KOPT-K1 (cell line): ENCODE measurements at regions not wholly inside any gene's neighbourhood (a gene's known extent, or its start where the extent isn't known, plus 50 kb on each side); places are given as distances from the start of the nearest gene placed in this dataset.
"Not testable (repeated sequence)": the region's sequence is repeated elsewhere in the genome, so short reads cannot be mapped to it uniquely, and the experiment has no call there.

ENCODE experiments used
- H3K27ac ChIP-seq: fragments of 200-600 bp; sonication (generic); 2 replicates; pipeline ENCODE4 v1.5.1; 2016; ENCODE audit warnings: antibody characterized with exemption, mild to moderate bottlenecking, low read depth, low read length; ENCODE audit not compliant: poor library complexity, severe bottlenecking
- H3K36me3 ChIP-seq: fragments of 200-600 bp; sonication (generic); 2 replicates; pipeline ENCODE4 v1.5.1; 2017; ENCODE audit warnings: antibody characterized with exemption, mild to moderate bottlenecking, low read length, moderate library complexity; ENCODE audit not compliant: insufficient read depth
- H3K9me3 ChIP-seq: fragments of 200-600 bp; sonication (generic); 2 replicates; pipeline ENCODE4 v1.5.1; 2017; ENCODE audit warnings: antibody characterized with exemption, low read length, mild to moderate bottlenecking; ENCODE audit not compliant: insufficient read depth, poor library complexity, severe bottlenecking

DNA sequence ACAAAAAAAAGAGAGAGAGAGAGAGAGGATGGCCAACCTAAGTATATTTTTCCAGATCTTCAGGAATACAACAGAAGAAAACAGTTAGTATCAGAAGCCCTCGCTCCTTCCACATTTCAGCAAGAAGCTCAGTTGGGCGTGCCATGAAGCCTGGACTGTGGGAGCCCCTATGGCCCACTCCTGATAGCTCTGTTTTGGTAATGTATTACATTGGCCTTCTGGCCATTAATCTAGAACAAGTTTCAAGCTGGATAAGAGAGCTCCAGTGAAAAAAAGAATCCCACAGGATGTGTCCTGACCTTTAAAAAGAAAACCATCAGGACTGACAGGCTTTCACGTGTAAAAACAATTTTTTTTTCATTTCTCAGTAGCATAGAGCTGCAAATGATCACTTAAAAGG lies 197.9 kb downstream of the ICOS start:
- Histone ChIP-seq H3K9me3 (no peaks in the 10 kb centered on the region), H3K27ac (no peak overlapping the region), H3K36me3 (no peaks in the 10 kb centered on the region)

DNA sequence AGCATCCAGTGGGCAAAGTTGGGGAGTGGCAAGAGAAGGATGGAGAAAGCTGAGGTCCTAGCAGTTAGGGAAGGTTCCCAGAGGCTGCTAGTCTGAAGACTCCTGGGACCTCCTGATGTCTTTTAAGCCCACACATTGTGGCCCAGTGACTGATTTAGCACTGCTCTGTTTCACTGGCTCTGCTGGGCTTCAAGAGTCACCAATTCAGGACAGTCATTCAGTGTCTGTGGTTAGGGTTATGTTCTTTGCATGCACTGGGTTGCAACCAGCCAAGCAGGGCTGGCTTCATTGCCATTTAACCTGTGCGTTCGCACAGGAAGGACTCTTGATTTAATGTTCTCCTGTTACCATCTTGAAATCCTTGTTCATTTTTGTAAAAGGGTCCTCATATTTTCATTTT lies 199.2 kb downstream of the ICOS start:
- Histone ChIP-seq H3K36me3 (no peaks in the 10 kb centered on the region), H3K9me3 (no peaks in the 10 kb centered on the region), H3K27ac (no peak overlapping the region)

DNA sequence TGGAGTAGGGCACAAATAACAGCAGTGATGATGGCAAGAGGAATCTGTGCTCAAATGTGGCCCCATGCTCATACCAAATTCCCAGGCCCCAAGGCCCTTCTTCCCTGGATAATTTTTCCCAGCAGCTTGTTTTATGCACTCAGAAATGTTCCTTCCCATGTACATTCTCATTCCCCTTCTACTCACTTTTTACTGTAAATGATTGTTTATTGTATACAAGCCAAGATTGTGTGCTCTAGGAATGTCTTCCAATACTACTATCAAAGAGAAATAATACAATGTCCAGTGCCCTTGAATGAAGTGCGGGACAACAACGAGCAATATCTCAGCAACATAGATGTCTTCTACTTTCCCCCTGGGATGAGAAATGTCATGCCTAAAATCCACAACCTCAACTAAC lies 201.6 kb downstream of the ICOS start:
- no peak overlapping the region for H3K27ac ChIP-seq
- no peaks in the 10 kb centered on the region for H3K9me3 ChIP-seq
- no peaks in the 10 kb centered on the region for H3K36me3 ChIP-seq

DNA sequence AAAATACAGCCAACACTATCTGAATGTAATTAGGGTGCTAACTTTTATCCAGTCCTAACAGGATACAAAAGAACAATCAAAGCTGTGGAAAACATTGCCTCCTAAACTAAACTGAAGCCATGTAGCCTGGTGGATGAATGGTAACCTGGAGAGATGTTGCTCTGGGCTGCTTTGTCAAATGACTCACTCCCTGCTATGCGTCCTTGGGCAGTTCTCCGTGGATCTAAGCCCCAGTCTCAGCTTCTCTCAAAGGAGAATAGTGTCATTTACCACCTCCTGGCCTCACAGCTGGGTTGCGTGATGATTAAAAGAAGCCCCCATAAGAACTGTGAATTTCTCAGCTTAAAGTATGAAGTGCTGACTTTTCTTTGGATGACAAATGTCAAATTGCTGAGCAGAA lies 203.7 kb downstream of the ICOS start:
- H3K27ac ChIP-seq = no peak overlapping the region
- no peaks in the 10 kb centered on the region for H3K9me3 ChIP-seq
- H3K36me3 ChIP-seq = no peaks in the 10 kb centered on the region

DNA sequence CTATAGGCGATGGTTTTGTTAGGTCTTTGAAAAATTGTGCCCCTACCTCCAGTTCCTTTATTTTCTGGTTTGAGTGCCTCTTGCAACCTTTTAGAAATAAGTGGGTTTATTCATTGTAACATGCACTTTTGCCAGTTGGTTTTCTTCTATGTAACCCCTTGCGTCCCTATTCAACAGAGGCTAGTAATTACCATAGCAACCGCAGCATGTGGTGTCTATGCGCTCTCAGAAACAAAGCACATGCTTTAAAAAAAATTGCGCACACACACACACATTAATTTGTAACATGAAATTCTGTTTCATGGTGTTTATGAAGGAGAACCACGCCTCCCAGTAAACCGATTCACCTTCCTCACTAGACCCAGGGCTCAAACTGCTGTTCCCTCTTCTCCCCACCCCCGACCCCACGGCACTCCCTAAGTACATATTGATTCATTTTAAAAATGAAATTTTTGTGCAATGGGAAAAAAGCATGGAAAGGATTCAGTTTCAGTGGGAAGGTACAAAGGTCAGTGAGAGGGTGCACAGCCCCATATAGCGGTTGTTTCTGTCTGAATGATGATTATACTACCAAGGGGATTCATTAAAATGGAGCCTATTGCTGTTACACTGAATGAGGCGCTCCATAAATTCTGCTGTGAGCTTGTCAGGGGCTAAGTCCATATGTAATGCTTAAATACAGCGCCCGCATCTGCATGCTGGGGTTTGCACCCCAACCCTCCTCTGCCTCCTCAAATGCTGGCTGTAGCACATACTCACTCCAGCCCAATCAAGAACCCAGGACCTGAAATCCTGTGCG lies 206.9 kb downstream of the ICOS start:
- H3K27ac ChIP-seq = no peak overlapping the region
- no peaks in the 10 kb centered on the region for H3K36me3 ChIP-seq
- H3K9me3 ChIP-seq = no peaks in the 10 kb centered on the region

DNA sequence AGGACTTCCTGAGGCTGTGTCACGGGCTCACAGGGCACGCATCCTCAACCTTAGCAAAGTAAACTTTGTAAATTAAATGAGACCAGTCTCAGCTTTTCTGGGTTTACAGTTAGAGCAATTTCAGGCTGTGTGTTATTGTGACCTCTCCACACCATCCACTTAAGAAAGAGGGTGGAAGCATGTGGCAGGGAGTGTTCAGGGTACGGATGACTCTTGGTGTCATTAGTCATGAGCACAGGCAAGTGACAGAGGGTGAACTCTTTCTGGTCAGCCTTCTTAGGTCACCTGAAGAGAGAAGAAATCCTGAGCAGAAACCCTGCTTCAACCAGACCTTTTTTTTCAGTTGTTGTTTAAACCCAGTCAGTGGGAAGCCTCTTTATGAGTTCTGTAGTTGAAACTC lies 207.9 kb downstream of the ICOS start:
- H3K36me3 ChIP-seq = no peaks in the 10 kb centered on the region
- H3K9me3 ChIP-seq = no peaks in the 10 kb centered on the region
- no peak overlapping the region for H3K27ac ChIP-seq

DNA sequence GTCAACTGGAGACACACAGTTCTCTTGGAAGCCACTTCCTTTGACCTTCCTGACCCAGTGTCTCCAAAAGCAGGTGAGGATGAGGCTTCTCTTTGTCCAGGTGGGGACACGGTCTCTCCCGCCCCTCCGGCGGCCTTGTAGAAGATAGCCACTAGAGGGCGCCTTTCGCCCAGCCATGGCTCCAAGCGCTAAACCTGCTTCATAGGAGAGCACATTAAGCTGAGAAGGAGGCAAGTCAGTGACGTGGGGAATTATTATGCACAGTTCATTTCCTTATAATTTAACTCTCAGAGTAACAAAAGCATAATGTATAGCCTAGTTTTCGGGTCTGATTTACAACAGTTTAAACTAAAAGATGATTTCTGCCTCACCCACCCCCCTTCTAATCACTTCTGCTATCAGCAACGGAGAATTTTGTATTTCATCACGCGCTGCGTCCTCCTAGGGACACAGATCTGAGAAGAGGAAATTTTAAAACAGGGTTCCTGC lies 208.7 kb downstream of the ICOS start:
- Histone ChIP-seq H3K27ac (no peak overlapping the region), H3K36me3 (no peaks in the 10 kb centered on the region), H3K9me3 (no peaks in the 10 kb centered on the region)

DNA sequence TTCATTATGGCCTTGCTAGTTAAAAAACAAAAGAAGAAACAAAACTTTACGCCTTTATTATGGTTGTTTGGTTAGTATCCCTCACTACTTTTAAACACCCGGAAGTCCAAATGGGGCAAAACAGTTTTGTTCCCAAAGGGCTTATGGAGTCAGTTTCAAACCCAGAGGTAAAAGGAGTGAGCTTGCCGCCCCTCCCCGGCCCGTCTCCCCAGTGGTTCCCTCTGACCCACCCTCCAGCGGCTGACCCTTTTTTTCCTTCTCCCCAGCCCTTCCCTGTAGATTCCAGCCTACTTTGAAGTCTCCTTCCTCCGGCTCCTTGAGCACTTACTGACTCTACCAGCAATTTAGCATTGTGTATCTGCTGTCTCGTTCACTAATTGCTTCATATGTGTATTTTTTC lies 209.2 kb downstream of the ICOS start:
- Histone ChIP-seq H3K27ac (no peak overlapping the region), H3K9me3 (no peaks in the 10 kb centered on the region), H3K36me3 (no peaks in the 10 kb centered on the region)

DNA sequence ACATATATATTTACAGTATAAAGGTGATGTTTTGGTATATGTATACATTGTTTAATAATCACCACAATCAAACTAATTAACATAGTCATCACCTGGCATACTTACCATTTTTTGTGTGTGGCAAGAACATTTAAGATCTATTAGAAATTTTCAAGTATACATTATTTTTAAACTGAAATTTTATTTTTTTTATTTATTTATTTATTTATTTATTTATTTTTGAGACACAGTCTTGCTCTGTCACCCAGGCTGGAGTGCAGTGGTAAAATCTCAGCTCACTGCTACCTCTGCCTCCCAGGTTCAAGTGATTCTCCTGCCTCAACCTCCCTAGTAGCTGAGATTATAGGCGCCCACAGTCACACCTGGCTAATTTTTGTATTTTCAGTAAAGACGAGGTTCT lies 210.5 kb downstream of the ICOS start:
- not testable (repeated sequence) for H3K27ac ChIP-seq, H3K9me3 ChIP-seq, H3K36me3 ChIP-seq

DNA sequence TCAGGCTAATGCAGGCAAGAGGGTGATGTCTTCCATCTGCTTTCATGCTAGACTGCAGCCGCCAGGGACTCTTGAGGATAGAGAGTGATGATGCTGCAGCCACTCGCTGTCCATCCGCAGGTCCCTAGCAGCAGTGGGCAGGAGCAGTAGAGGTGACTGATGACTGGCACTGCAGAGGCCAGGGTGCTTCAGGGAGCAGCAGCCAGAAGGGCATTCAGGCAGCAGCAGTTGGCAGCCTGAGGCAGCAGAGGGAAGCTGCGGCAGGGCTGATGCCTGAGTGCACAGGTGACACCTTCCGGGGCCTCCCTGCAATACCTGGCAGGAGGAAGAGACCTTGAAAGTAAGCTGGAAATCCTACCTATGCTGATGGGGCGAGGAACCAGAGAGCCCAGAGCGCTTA lies 214.2 kb downstream of the ICOS start:
- Histone ChIP-seq H3K27ac (no peak overlapping the region), H3K36me3 (no peaks in the 10 kb centered on the region), H3K9me3 (no peaks in the 10 kb centered on the region)

DNA sequence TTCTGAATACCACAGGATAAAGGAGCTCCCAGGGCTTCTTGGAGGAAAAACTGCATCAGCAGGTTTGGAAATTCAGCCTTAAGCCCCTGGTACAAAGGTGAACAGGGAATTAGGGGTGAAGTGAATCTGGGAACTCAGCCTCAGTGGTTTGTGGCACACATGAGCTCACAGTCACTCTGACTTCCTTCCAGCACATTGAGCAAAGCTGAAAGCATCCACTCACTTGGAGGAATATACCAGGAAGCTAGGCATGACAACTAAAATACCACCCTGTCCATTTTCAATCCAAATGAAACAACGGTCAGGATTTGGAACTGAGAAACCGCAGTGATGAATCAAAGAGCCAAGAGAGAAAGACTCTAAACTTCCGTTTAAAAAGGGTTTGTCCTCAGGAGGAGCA lies 216.1 kb downstream of the ICOS start:
- Histone ChIP-seq H3K9me3 (peaks cover 2% of the 10 kb centered on the region), H3K36me3 (no peaks in the 10 kb centered on the region), H3K27ac (no peak overlapping the region)

DNA sequence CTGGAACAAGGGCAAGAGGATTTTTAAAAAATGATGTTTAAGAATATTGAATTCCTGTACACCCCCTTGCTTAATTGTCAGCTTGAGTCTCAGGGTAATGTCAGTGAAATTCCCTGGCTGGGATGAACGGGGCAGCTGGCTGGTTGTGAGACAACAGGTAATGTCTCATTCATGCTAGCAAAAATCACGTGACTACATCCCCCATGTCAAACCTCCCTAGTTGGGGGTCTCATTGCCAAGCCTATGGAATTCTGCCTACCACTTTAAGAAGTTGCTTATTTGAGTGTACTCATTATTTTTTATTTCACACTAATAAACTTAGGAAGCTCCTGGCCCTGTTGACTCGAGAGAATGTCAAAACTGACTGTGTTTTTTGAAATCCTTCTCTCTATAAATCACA lies 218.3 kb downstream of the ICOS start:
- peaks cover 5% of the 10 kb centered on the region for H3K9me3 ChIP-seq
- H3K36me3 ChIP-seq = no peaks in the 10 kb centered on the region
- no peak overlapping the region for H3K27ac ChIP-seq

DNA sequence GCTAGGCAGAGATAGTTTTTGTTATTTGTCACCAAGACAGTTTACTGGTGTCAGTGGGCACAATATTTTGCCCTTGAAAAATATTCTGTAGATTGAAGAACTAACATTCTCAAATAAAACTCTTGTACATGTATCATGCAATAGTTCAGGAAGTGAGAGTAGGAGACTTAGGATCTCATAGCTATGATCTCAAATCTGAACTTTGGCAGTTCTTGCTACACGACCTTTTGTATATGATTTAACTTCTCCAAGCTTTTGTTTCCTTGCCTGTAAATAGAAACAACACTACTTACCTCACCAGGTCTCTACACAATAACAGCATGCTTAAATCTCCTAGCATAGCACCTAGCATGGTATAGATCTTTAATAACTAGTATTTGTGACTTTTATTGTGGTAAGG lies 219.9 kb downstream of the ICOS start:
- Histone ChIP-seq H3K36me3 (no peaks in the 10 kb centered on the region), H3K9me3 (peaks cover 5% of the 10 kb centered on the region), H3K27ac (no peak overlapping the region)

DNA sequence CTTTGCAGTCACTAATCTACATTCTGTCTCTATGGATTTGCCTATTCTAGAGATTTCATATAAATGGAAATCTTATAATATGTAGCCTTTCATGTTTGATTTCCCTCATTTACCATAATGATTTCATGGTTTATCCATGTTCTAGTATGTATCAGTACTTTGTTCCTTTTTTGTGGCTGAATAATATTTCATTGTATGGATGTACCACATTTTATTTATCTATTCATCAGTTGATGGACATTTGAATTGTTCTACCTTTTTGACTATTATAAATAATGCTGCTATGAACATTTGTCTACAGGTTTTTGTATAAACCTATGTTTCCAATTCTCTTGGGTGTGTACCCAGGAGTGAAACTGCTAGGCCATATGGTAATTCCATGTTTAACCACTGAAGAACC lies 221.1 kb downstream of the ICOS start:
- H3K27ac ChIP-seq = no peak overlapping the region
- H3K9me3 ChIP-seq = peaks cover 5% of the 10 kb centered on the region

DNA sequence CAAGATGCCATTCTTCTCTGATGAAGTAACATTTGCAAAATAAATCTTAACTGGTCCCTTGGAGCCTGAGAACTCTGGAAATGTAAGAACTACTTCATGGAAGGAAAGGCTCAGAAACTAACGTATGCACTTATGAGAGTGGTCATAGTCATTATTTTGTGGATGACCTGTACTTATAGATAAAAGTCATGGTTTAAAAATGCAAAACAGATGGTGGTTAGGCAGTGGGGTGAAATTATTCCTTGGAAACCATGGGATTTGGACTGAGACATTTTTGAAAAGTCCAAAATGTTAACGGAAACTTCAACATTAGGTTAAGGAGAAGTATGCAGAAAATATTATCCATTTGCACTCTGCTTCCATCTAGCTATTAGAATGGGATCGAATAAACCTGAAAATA lies 223.0 kb downstream of the ICOS start:
- Histone ChIP-seq H3K27ac (no peak overlapping the region), H3K36me3 (no peaks in the 10 kb centered on the region), H3K9me3 (peaks cover 5% of the 10 kb centered on the region)

More for the DNA sequence above, 221.1 kb downstream of the ICOS start:
- H3K36me3 ChIP-seq = no peaks in the 10 kb centered on the region

DNA sequence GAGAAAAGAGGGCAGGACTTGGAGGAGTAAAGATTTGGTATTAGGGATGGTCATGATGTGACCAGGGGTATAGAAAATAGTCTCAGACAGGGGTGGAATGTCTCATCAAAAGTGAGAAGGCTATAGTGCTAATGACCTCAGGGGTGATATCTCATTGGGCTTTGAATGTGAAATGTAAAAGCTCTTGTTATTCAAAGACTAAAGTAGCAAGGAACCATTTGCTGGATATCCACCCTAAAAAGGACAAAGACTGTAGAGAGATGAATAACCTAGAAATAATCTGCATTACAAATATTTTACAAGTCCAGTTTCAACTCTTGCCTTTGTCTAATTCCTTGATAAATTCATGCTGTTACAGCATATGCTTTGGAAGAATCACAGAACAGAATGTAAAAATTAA lies 224.4 kb downstream of the ICOS start:
- no peaks in the 10 kb centered on the region for H3K36me3 ChIP-seq
- no peak overlapping the region for H3K27ac ChIP-seq
- peaks cover 5% of the 10 kb centered on the region for H3K9me3 ChIP-seq
